GM13977 (cell line): ENCODE measurements at regions not wholly inside any gene's neighbourhood (a gene's known extent, or its start where the extent isn't known, plus 50 kb on each side); places are given as distances from the start of the nearest gene placed in this dataset.

Experiments
- DNase-seq: peaks from one replicate; pipeline ENCODE4 v3.0.0; 2012; ENCODE audit warnings: low spot score
- in situ Hi-C: fragments of 300-500 bp; cut with MboI; formaldehyde crosslinking; loops from one replicate; pipeline ENCODE4 v1.12.0; 2022; ENCODE audit warnings: low sequenced_read_pairs, low pct_unique_long_range_greater_than_20kb, mixed read lengths, inconsistent platforms; ENCODE audit not compliant: unreplicated experiment
- TF ChIP-seq, protein P1 (sequence below): IDR thresholded peaks from 2 replicates; pipeline ENCODE4 v1.5.1; 2012; ENCODE audit warnings: mild to moderate bottlenecking, control low read depth; ENCODE audit not compliant: insufficient read depth; ENCODE audit errors: extremely low read depth, missing control alignments

DNA sequence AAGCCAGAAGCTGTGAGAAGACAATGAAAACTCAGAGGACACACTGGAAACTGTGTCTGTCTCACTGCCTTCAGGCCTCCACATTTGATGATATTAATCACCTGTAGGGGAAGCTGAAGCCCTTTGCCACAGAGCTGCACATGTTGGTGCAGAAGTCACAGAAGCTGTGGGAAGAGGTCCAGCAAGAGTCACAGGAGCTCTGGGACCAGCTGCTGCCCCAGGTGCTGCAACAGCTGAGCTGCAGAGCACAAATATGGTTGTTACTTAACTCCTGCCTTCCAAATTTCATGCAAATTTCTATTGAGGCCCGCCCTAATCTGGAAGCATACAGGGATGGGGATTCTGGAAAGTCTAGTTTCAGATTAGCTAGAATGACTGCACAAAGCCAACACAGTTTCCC, 169.3 kb downstream of the OGFRL1 start:
- DNase-seq: no peak
- TF ChIP-seq, protein P1, sequence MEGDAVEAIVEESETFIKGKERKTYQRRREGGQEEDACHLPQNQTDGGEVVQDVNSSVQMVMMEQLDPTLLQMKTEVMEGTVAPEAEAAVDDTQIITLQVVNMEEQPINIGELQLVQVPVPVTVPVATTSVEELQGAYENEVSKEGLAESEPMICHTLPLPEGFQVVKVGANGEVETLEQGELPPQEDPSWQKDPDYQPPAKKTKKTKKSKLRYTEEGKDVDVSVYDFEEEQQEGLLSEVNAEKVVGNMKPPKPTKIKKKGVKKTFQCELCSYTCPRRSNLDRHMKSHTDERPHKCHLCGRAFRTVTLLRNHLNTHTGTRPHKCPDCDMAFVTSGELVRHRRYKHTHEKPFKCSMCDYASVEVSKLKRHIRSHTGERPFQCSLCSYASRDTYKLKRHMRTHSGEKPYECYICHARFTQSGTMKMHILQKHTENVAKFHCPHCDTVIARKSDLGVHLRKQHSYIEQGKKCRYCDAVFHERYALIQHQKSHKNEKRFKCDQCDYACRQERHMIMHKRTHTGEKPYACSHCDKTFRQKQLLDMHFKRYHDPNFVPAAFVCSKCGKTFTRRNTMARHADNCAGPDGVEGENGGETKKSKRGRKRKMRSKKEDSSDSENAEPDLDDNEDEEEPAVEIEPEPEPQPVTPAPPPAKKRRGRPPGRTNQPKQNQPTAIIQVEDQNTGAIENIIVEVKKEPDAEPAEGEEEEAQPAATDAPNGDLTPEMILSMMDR: peak; percentile 5
- in situ Hi-C loops: no loop called here

DNA sequence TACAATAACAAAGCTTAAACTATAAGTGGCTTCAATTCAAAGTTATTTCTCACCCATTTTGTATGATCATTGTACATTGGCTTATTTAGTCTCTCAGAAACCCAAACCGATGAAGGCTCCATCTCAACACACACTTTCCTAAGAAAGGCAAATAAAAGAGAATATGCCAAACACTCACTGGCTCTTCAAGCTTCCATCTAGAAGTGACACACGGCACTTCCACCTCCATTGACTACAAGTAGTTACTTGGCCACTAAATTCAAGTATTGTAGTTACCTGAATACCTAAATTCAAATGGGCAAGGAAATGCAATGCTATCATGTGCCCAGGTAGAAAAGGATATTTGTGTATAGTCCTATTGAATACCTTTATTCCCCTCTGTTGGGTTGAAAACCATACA, 170.6 kb downstream of the OGFRL1 start:
- in situ Hi-C loops: no loop called here
- DNase-seq: no peak
- TF ChIP-seq, protein P1: no peak

DNA sequence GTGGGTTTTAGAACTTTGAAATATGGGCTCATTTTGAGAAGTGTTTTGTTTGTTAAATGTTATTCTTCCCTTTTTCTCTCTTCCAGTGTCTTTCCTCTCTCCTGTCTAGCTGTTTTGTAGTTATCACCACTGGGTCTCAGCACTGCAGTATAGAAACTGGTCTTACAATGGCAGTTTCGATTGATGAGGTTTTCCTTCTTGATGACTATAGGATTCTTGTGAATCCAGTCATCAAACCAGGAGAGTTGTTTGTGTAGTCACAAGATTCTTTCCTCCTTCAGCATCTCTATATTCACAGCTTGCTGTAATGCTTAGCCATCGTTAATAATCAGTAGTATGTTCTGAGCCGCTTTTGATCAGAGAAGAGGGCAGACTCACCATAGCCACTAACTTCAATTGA, 172.3 kb downstream of the OGFRL1 start:
- in situ Hi-C loops: no loop called here
- TF ChIP-seq, protein P1: no peak
- no peak for DNase-seq

DNA sequence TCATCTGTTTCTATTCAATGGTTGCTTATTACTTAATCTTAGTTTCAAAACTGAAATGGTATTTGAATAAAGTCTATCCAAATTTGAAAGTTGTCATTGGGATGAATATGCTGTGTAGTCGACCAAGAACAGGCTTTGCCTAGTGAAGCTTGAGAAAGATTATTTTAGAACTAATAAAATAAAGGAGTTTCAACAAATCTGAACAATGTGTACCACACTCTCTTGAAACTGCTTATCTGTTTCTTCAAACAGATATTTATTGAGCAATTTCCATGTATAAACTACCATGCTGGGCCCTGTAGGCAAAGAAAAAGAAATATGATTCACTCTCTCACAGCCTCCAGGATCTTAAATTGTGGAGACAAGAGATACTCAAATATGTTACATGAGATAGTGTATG, 174.4 kb downstream of the OGFRL1 start:
- no peak for DNase-seq
- TF ChIP-seq, protein P1: no peak
- in situ Hi-C loops: no loop called here

DNA sequence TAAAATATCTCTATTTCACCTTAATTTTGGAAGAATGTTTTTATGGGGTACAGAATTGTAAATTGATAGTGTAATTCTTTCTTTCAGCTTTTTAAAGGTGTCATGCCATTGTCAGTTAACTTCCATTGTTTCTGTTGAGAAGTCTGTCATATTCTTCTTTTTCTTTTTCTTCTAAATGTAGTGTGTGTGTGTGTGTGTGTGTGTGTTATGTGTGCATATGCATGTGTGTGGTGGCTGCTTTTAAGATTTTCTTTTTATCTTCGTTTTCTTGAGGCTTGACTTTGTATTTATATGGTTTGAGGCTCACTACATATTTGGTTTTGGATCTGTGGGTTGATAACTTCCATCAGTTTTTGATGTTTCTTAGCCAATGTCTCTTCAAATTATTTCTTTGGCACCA, 176.5 kb downstream of the OGFRL1 start:
- in situ Hi-C loops: no loop called here
- no peak for DNase-seq
- TF ChIP-seq, protein P1: no peak

DNA sequence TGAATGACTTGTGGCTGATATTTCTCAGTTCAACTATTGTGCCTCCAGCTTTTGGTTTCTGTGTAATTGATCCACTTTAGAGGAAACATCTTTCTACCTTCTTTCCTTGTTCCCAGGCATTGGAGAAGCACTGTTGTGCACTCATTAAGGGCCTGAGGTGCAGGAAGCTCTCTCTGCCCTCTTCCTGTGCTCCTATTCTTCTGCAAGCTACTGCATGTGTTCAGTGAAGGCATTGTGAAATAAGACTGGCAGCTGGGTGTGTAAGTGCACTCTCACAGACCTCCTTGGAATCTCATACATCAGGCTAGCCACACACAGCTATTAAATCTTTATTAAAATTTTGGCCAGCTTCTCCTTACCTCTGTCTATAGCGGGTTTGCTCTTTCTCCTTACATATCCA, 177.8 kb downstream of the OGFRL1 start:
- in situ Hi-C loops: no loop called here
- TF ChIP-seq, protein P1: no peak
- DNase-seq: no peak

DNA sequence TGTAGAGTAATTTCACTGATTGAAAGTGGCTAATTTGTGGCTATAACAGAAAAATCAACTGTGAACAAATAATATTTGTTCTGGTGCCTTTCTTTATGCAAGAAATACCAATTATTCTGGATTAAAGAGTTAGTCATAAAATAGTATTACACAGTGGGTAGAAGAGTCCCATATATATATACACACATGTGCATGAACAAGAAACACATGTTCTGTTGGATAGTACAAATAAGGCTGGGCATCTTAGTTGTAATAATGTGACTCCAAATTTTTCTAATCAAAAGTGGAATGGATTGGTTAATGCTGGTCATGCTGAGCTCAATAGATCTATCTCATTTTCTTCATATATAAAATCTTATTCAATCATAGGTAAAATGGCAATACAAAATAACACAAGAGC, 179.4 kb downstream of the OGFRL1 start:
- DNase-seq: no peak
- TF ChIP-seq, protein P1: no peak
- in situ Hi-C loops: no loop called here
